AG04449 (cell line): ENCODE measurements at regions not wholly inside any gene's neighbourhood (a gene's known extent, or its start where the extent isn't known, plus 50 kb on each side); places are given as distances from the start of the nearest gene placed in this dataset.

Experiments used
- CTCF ChIA-PET: fragments of 350-600 bp; formaldehyde crosslinking; extraction: SDS; loops from one replicate; lab custom pipeline; 2021; ENCODE audit warnings: antibody characterized with exemption; lab: Yijun Ruan, JAX
- POLR2A ChIA-PET: fragments of 400-600, 350-600 bp; formaldehyde crosslinking; extraction: SDS; loops from one replicate; lab custom pipeline; 2020; ENCODE audit warnings: antibody characterized with exemption, inconsistent platforms; lab: Yijun Ruan, JAX
- DNase-seq: peaks from one replicate; pipeline ENCODE4 v3.0.0-alpha.2; 2010; ENCODE audit warnings: low read depth, low spot score
- H3K4me3 ChIP-seq: 2 replicates; pipeline ENCODE4 v1.5.1; 2011; ENCODE audit warnings: low read depth, mild to moderate bottlenecking, control low read depth, low read length
- CTCF ChIP-seq: IDR thresholded peaks from one replicate; pipeline ENCODE4 v1.5.1; 2011; ENCODE audit warnings: mild to moderate bottlenecking, moderate library complexity, low read length, control low read depth, inconsistent platforms; ENCODE audit not compliant: insufficient read depth; ENCODE audit errors: missing control alignments

DNA sequence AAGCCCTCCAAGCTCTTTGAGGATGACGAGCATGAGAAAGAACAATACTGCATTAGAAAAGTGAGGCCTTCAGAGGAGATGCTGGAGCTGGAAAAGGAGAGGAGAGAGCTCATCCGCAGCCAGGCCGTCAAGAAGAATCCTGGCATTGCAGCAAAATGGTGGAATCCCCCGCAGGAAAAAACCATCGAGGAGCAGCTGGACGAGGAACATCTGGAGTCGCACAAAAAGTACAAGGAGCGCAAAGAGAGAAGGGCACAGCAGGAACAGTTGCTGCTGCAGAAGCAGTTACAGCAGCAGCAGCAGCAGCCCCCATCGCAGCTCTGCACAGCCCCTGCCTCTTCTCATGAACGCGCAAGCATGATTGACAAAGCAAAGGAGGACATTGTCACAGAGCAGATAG, 71.2 kb downstream of the C9orf152 start:
- CTCF ChIA-PET: interaction anchor here (1.0 to 2.4 kb wide), 2 partner anchors 9 to 231 kb away, joined by 3 to 7 read pairs; no protein-coding TSS in a partner anchor
- DNase-seq: no peak
- H3K4me3 ChIP-seq: no peak overlapping the region
- no peak for TF ChIP-seq CTCF
- POLR2A ChIA-PET: no interaction called here

DNA sequence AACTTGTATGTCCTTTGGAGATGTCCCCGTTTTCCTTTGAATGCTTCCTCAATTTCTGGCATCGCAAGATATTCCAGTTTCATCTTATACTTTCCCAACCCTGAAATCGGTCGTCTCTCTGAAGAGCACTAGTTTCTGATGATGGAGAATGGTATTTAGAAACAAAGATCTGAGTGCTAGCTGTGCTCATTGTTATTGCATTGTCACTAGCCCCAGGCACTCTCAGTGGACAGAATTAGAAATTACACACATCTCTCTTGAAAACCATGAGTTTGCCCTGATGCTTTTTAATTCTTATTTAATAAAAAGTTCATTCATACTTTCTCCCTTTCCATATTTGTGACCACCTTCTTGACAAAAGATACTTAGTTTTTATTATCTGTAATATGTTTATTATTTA, 67.7 kb downstream of the C9orf152 start:
- ChIA-PET CTCF (interaction anchor here (0.8 kb wide), 1 partner anchor 236 kb away, joined by 3 read pairs; no protein-coding TSS in a partner anchor), POLR2A (no interaction called here)
- no peak for DNase-seq
- TF ChIP-seq CTCF: no peak
- no peak overlapping the region for H3K4me3 ChIP-seq

GRCh38 chr9:110141227-110141793, 66.6 kb downstream of the C9orf152 start:
- CTCF ChIA-PET: no interaction called here
- DNase-seq: peak; percentile 98

GRCh38 chr9:110142253-110142652, 65.7 kb downstream of the C9orf152 start:
- no peak for DNase-seq
- POLR2A ChIA-PET: no interaction called here
- no peak for TF ChIP-seq CTCF

More at GRCh38 chr9:110141227-110141793, 66.6 kb downstream of the C9orf152 start:
- TF ChIP-seq CTCF: no peak
- POLR2A ChIA-PET: no interaction called here
- H3K4me3 ChIP-seq: no peak overlapping the region

GRCh38 chr9:110142868-110143481, 65.0 kb downstream of the C9orf152 start:
- no peak for TF ChIP-seq CTCF
- DNase-seq: no peak
- CTCF ChIA-PET: interaction anchor here (0.6 to 2.0 kb wide), 10 partner anchors 9 to 255 kb away, joined by 3 to 11 read pairs (median 3); no protein-coding TSS in a partner anchor
- POLR2A ChIA-PET: interaction anchor here (0.7 kb wide), 1 partner anchor 92 kb away, joined by 3 read pairs; no protein-coding TSS in a partner anchor
- H3K4me3 ChIP-seq: no peak overlapping the region

More at GRCh38 chr9:110142253-110142652, 65.7 kb downstream of the C9orf152 start:
- CTCF ChIA-PET: interaction anchor here (0.6 to 2.0 kb wide), 10 partner anchors 9 to 254 kb away, joined by 3 to 11 read pairs (median 3); no protein-coding TSS in a partner anchor
- no peak overlapping the region for H3K4me3 ChIP-seq

DNA sequence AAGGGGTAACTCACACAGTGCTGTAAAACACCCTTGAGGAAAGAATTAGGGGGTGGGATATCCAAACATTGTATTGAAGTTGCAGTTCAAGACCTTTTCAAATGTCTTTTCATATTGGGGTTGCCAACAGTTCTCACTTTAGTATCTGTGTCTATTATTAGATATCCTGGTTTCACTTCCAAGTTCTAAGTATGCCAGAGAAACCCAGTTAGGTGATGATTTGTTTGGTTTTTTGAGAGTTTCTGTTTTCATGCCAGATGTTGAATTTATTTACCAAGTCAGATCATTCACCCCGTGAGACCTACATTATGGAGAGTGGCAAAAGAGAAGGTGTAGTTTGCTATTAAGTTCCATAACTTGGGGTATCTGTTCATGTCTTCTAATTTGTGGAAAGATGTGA, 64.5 kb downstream of the C9orf152 start:
- no peak for DNase-seq
- no peak overlapping the region for H3K4me3 ChIP-seq
- ChIA-PET POLR2A (interaction anchor here (0.7 kb wide), 1 partner anchor 92 kb away, joined by 3 read pairs; no protein-coding TSS in a partner anchor), CTCF (interaction anchor here (0.6 to 2.9 kb wide), 8 partner anchors 8 to 324 kb away, joined by 3 to 13 read pairs (median 6); no protein-coding TSS in a partner anchor)
- no peak for TF ChIP-seq CTCF
